ENCODE measurements at regions not wholly inside any gene's neighbourhood (a gene's known extent, or its start where the extent isn't known, plus 50 kb on each side); places are given as distances from the start of the nearest gene placed in this dataset.

DNA sequence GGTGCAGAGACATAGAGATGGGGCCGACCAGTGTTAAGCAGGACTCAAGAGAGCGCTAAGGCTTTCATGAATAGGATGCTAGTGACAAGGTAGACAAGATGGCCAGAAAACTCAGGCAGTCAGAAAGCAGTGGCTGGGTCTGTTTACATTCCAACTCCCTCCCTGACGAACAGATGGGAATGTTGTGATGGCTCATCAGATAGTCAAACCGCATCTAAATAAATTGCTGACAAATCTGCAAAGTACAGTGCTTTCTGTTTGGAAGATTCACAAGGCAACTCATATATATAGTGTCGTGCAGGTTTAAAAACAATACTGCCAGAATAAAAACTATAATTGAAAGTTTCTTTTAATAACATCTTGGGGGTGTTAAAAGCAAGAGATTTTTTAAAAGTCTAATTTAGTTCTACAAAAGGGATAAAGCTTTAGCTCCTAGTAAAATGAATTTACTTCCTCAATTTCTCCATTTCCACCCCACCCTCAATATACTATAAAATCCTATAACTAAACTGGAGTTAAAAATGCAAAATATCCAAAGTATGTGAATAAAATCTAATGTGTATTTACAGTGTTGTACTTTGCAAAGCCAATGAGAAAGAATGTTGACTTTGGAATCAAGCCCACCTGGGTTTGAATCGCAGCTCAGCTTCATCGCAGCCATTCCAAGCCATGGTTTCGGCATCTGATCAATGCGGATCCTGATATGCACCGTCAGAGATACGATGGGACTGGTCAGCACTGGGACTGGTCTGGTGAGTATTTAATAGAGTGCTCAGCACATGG is 247.3 kb upstream of the PDE10A start:
- TF ChIP-seq EZH2 (IDR thresholded peaks at IDR 0.05; ENCODE audit: insufficient read depth, poor library complexity, severe bottlenecking) (no peak), EZH2phosphoT487 (IDR thresholded peaks at IDR 0.05; ENCODE audit: insufficient read depth, low read depth) (no peak)
